ENCODE measurements at regions not wholly inside any gene's neighbourhood (a gene's known extent, or its start where the extent isn't known, plus 50 kb on each side); places are given as distances from the start of the nearest gene placed in this dataset.

- TF ChIP-seq POLR2A (IDR thresholded peaks at IDR 0.05; ENCODE audit: low read length) (no peak), GATA1 (IDR thresholded peaks at IDR 0.05; ENCODE audit: low read depth, low read length) (no peak)
Observed at GRCh38 chr6:80689716-80690395, 583.4 kb downstream of the BCKDHB start.

Measured in erythroblast (primary cell).